HTR-8/SVneo (cell line): ENCODE measurements at regions not wholly inside any gene's neighbourhood (a gene's known extent, or its start where the extent isn't known, plus 50 kb on each side); places are given as distances from the start of the nearest gene placed in this dataset.

ENCODE experiments used
- DNase-seq: peaks from one replicate; pipeline ENCODE4 v3.0.0; 2011; ENCODE audit warnings: low spot score, mixed read lengths; ENCODE audit not compliant: insufficient read length
- FAIRE-seq: peaks from 2 replicates; lab custom pipeline; 2011; peaks lifted over from hg19 to GRCh38; lab: Jason Lieb, UNC

DNA sequence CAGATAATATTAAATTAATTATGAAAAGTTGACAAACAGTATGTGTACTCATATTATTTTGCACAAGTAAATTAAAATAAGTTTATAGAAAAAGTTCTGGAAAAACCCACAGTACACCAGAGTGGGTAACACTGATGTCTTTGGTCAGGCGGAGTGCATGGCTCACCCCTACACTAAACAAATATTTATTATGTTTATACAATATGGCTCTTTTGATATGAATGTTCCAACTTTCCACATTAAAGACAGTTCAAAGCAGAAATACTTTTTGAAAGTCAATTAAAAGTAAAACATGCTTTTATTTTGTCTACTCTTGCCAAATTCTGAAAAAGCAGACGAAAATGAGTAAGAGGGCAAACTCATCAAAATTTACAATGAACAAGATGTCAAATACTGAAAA is 56.2 kb upstream of the DCBLD2 start:
- FAIRE-seq (no peak), DNase-seq (no peak)

DNA sequence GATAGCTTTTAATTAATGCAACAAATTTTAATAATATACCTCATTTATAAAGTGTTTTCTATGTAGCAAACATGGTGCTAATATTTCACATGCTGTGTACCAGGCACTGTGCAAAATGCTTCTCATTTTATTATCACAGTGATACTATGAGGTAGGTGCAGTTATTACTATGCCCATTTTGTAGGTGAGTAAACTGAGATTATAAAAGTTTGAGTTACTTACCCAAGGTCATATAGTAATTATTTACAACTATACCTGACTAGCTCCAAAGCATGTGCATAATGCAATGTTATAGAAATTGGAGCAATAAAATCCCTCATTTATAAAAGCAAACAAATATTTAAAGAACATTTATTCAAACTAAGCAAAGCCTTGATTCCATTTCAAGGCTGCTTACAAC is 54.5 kb upstream of the DCBLD2 start:
- FAIRE-seq = no peak

DNA sequence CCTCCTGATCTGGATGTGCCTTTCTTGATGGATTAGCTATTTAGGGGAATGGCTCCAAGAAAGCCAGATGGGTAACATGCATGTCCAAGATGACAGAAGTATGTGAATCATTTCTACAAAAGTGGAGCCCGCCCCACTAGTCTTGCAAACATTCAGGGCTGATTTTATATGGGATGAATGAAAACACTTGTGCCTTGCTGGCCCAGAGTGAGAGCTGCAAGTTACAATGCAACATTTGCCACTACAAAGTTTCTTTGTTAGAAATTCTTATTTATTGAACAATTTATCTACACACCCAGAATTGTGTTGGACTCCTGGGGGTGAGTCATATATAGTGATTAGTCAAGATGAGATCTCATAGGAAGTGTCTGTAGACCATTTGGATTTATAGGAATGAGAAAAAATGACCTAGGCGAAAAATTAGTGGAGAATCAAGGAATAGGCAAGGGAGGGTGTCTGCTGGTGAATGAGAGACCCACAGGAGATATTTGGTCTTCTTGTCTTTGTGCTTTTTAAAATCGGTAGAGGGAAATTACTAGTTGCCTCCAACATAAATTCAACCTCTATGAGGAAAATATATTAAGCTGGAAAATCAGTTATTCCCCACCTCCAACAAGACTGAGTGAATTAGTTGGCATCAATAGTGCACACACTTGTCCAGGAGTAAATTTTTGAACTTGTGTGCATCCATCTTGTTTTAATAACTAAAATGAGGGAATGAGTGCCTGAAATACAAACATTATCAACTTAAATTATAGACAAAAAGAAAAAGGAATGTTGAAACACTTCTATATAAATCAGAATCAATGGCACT is 53.5 kb upstream of the DCBLD2 start:
- DNase-seq (no peak), FAIRE-seq (no peak)

More for the DNA sequence above, 54.5 kb upstream of the DCBLD2 start:
- no peak for DNase-seq

DNA sequence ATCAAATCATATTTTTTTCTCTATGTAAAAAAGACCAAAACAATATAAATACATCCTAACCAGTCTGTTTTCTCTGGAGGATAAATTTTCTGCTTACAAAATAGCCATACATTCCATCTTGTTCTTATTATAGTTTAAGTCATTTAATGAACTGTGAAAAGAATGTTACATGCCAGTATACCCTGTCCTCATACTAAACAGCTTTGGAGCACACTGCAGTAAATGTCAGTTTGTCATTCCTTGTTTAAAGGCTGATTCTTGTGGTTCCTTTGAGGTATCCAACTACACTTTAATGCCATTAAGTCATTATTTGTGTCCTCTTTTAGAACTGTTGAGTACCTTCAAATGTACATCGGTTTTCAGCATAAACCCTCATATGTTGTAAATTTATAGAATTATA is 52.7 kb upstream of the DCBLD2 start:
- DNase-seq (no peak), FAIRE-seq (no peak)

DNA sequence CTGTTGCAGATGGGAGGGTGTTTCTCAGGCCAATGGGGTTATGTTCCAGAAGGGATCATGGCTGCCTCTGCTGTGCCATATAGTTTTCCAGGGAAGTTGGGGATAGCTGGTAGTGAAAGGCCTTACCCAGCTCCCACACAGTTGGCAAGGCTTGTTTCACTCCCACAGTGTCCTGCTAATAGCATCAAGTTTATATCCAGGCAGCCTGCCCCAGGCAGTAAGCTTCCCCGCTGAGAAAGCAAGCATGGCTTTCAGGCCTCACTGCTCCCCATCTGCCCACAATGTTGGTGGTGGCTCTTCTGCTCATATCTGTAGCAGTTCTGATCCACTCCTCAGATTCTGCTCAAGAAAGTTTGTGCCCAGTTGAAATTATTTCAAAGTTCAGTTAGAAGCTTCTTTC is 50.9 kb upstream of the DCBLD2 start:
- FAIRE-seq (no peak), DNase-seq (no peak)
